CD4-positive, alpha-beta T cell (primary cell): ENCODE measurements at regions not wholly inside any gene's neighbourhood (a gene's known extent, or its start where the extent isn't known, plus 50 kb on each side); places are given as distances from the start of the nearest gene placed in this dataset.

Experiments used
- ATAC-seq: fragments of 200-7000 bp; cut with Tn5 transposase; one replicate; pipeline ENCODE4 v1.10.0; 2022; ENCODE audit warnings: mild to moderate bottlenecking; ENCODE audit not compliant: poor library complexity
- CTCF ChIA-PET: fragments of 350-600 bp; sonication (Branson Sonifier 250); formaldehyde crosslinking; loops from one replicate; lab custom pipeline; 2021; ENCODE audit warnings: antibody characterized with exemption, inconsistent platforms; lab: Charles Lee
- POLR2A ChIA-PET: fragments of 350-600 bp; sonication (Branson Sonifier 250); formaldehyde crosslinking; loops from one replicate; lab custom pipeline; 2021; ENCODE audit warnings: antibody characterized with exemption, inconsistent platforms; lab: Charles Lee
- DNase-seq, 14 experiments: peaks; one replicate each; pipeline ENCODE4 v3.0.0-alpha.2; 2013 to 2020; ENCODE audit warnings: mixed read lengths in 2 of 14
- H3K27ac ChIP-seq, 2 donors: one replicate each; pipeline versions ENCODE4 v1.5.1 to v1.7.0; 2013; ENCODE audit warnings: low read length in 2 of 2, low read depth in 1 of 2, mild to moderate bottlenecking in 1 of 2
- H3K27me3 ChIP-seq, 2 experiments: 1 replicate in 1 of 2; 2 replicates in 1 of 2; pipeline versions ENCODE4 v1.6.1 to v1.7.0; 2013; ENCODE audit warnings: low read length in 2 of 2, control low read depth in 1 of 2, mild to moderate bottlenecking in 1 of 2, moderate library complexity in 1 of 2; ENCODE audit not compliant: insufficient read depth in 2 of 2, control insufficient read depth in 1 of 2
- H3K36me3 ChIP-seq: one replicate; pipeline ENCODE4 v1.6.1; 2013; ENCODE audit warnings: low read length, control low read depth; ENCODE audit not compliant: insufficient read depth
- H3K4me1 ChIP-seq: one replicate; pipeline ENCODE4 v1.6.1; 2013; ENCODE audit warnings: low read length, control low read depth; ENCODE audit not compliant: insufficient read depth
- H3K4me3 ChIP-seq: one replicate; pipeline ENCODE4 v1.5.1; 2013; ENCODE audit warnings: mild to moderate bottlenecking, low read length, moderate library complexity
- H3K9me3 ChIP-seq, 2 experiments: 1 replicate in 1 of 2; 2 replicates in 1 of 2; pipeline versions ENCODE4 v1.6.1 to v1.7.0; 2013; ENCODE audit warnings: low read length in 2 of 2, mild to moderate bottlenecking in 2 of 2, control low read depth in 1 of 2, moderate library complexity in 1 of 2; ENCODE audit not compliant: control insufficient read depth in 1 of 2, insufficient read depth in 1 of 2
- H3K27ac Mint-ChIP-seq: one replicate; pipeline ENCODE4 v1.8.0; 2020; ENCODE audit warnings: mixed read lengths
- H3K27me3 Mint-ChIP-seq: one replicate; pipeline ENCODE4 v1.8.0; 2021; ENCODE audit warnings: mixed read lengths
- H3K36me3 Mint-ChIP-seq: one replicate; pipeline ENCODE4 v1.8.0; 2021; ENCODE audit warnings: low read depth, mixed read lengths
- H3K4me1 Mint-ChIP-seq: one replicate; pipeline ENCODE4 v1.8.0; 2021; ENCODE audit warnings: low read depth, mixed read lengths
- H3K4me3 Mint-ChIP-seq: one replicate; pipeline ENCODE4 v1.8.0; 2020; ENCODE audit warnings: mild to moderate bottlenecking, mixed read lengths
- H3K9me3 Mint-ChIP-seq: one replicate; pipeline ENCODE4 v1.8.0; 2020; ENCODE audit warnings: mixed read lengths
- intact Hi-C, 2 experiments: fragments of 100-400 bp; cut with DNase I in 1 of 2; cut with micrococcal nuclease in 1 of 2; formaldehyde crosslinking; loops; one replicate each; pipeline versions ENCODE4 v1.15.1 to v1.9.0; 2023 to 2025; cut with DNase I, micrococcal nuclease
- TF ChIP-seq, protein P1 (sequence below): fragments of 200-600 bp; IDR thresholded peaks from one replicate; pipeline ENCODE4 v1.8.0; 2022; ENCODE audit warnings: antibody characterized with exemption, mild to moderate bottlenecking

DNA sequence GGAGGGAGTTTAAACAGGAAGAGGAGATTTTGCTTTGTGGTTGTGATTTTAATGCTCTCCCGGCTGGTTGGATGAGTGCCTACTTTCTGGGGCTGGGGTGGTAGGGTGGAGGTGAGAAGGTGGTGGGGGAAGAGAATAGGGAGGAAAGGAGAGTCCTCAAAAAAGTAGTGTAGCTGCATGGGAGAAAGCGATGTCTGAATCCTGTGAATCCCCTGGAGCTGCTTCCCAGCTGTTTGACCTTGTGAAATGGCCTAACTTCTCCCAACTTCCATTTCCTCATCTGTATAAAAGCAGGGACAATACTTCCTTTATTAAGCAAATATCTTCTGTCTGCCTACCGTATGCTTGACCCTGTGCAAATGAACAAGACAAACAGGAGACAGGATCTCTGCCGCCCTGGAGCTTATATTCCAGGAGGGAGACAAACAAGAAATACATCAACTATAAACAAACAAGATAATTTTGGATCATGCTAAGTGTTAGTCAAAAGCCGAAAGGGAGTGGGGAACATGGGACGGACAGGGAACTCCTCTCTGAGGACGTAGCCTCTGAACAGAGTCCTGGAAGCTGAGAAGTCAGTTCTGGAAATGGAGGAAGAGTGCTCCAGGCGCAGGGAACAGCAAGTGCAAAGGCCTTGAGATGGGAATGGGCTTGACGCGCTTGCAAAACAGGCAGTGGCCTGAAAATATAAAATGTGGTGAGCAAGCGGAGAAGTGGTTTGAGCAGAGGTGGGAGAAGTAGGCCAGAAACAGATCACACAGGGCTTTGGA lies 103.5 kb downstream of the SPRY4 start:
- Mint-ChIP-seq H3K9me3 (no peaks in the 10 kb centered on the region), H3K27ac (no peak overlapping the region), H3K36me3 (no peaks in the 10 kb centered on the region), H3K27me3 (no peaks in the 10 kb centered on the region), H3K4me1 (peaks cover 42% of the 10 kb centered on the region), H3K4me3 (no peak overlapping the region)
- Histone ChIP-seq H3K4me3 (no peak overlapping the region), H3K36me3 (no peaks in the 10 kb centered on the region), H3K27me3 (no peaks in the 10 kb centered on the region), H3K27ac (no peak overlapping the region), H3K4me1 (peaks cover 29% of the 10 kb centered on the region), H3K9me3 (no peaks in the 10 kb centered on the region)
- TF ChIP-seq, protein P1, sequence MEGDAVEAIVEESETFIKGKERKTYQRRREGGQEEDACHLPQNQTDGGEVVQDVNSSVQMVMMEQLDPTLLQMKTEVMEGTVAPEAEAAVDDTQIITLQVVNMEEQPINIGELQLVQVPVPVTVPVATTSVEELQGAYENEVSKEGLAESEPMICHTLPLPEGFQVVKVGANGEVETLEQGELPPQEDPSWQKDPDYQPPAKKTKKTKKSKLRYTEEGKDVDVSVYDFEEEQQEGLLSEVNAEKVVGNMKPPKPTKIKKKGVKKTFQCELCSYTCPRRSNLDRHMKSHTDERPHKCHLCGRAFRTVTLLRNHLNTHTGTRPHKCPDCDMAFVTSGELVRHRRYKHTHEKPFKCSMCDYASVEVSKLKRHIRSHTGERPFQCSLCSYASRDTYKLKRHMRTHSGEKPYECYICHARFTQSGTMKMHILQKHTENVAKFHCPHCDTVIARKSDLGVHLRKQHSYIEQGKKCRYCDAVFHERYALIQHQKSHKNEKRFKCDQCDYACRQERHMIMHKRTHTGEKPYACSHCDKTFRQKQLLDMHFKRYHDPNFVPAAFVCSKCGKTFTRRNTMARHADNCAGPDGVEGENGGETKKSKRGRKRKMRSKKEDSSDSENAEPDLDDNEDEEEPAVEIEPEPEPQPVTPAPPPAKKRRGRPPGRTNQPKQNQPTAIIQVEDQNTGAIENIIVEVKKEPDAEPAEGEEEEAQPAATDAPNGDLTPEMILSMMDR = no peak
- DNase-seq (no peak), ATAC-seq (no peak)
- ChIA-PET CTCF (no interaction called here), POLR2A (no interaction called here)
- intact Hi-C loops = loop anchor here (5.0 to 10.0 kb wide), 3 partner anchors 64 to 206 kb away; partner anchors contain the start of gene GNPDA1 (in 2 of the 2)

GRCh38 chr5:142219146-142219545 lies 105.7 kb downstream of the SPRY4 start:
- intact Hi-C loops = no loop called here
- CTCF ChIA-PET = no interaction called here

DNA sequence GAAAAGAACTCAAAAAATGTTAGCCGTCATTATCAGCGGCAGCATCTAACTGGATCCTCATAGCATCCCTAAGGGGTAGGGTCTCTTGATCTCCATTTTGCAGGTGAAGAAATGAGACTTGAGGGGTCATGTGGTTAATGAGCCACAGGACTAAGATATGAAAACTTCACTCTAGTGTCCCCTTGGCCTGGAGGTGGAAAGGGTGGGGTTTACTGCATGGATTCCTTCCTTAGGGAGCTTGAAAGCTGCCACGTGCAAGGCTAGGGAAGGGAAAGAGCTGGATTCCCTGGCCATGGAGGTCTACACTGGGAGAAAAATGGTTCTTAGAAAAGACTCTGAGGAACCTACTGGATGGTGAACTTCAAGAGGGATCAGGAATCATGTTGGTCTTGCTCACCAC lies 107.9 kb downstream of the SPRY4 start:
- Histone ChIP-seq H3K27ac (no peak overlapping the region), H3K36me3 (no peaks in the 10 kb centered on the region), H3K27me3 (no peaks in the 10 kb centered on the region), H3K4me3 (no peak overlapping the region), H3K9me3 (no peaks in the 10 kb centered on the region), H3K4me1 (peaks cover 10% of the 10 kb centered on the region)
- ChIA-PET CTCF (no interaction called here), POLR2A (no interaction called here)
- no peak for DNase-seq
- Mint-ChIP-seq H3K4me1 (peaks cover 16% of the 10 kb centered on the region), H3K9me3 (no peaks in the 10 kb centered on the region), H3K27ac (no peak overlapping the region), H3K36me3 (no peaks in the 10 kb centered on the region), H3K4me3 (no peak overlapping the region), H3K27me3 (no peaks in the 10 kb centered on the region)
- TF ChIP-seq, protein P1 = no peak
- intact Hi-C loops = no loop called here
- ATAC-seq = no peak

More at GRCh38 chr5:142219146-142219545, 105.7 kb downstream of the SPRY4 start:
- Mint-ChIP-seq H3K27me3 (no peaks in the 10 kb centered on the region), H3K36me3 (no peaks in the 10 kb centered on the region), H3K4me1 (peaks cover 37% of the 10 kb centered on the region), H3K27ac (no peak overlapping the region), H3K4me3 (no peak overlapping the region), H3K9me3 (no peaks in the 10 kb centered on the region)
- TF ChIP-seq, protein P1 = no peak
- H3K4me1 ChIP-seq = peaks cover 29% of the 10 kb centered on the region
- no peaks in the 10 kb centered on the region for H3K9me3 ChIP-seq
- ATAC-seq (no peak), DNase-seq (no peak)
- no peak overlapping the region for H3K27ac ChIP-seq
- H3K27me3 ChIP-seq = no peaks in the 10 kb centered on the region
- no peak overlapping the region for H3K4me3 ChIP-seq
- POLR2A ChIA-PET = no interaction called here
- no peaks in the 10 kb centered on the region for H3K36me3 ChIP-seq
